ENCODE measurements at regions not wholly inside any gene's neighbourhood (a gene's known extent, or its start where the extent isn't known, plus 50 kb on each side); places are given as distances from the start of the nearest gene placed in this dataset.

GRCh38 chr18:78673516-78674321 is 305.9 kb upstream of the SALL3 start:
- TF ChIP-seq CTCF (IDR thresholded peaks at IDR 0.05) (no peak), POLR2A (IDR thresholded peaks at IDR 0.05) (no peak), EP300 (IDR thresholded peaks at IDR 0.05; ENCODE audit: low read depth) (no peak), POLR2AphosphoS5 (IDR thresholded peaks at IDR 0.05) (no peak)
